ENCODE measurements at regions not wholly inside any gene's neighbourhood (a gene's known extent, or its start where the extent isn't known, plus 50 kb on each side); places are given as distances from the start of the nearest gene placed in this dataset.

DNA sequence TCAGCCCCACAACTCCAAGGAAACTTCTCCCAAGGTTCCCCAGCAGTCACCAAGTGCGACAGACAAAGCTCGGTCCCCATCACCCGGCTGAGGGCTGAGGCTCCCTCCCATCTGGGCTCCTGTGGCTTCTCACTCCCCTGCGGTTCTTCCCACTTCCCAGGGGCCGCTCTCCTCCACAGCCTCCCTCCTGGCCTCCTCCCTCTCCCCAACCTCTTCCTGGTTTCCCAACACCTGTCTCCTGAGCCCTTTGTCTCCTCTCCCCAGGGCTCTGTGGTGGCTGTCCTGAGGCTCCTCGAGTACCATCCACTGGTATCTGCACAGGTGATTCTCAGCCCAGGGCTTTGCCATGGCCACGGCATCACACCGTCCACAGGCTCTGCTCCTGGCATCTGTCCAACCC is 113.2 kb upstream of the NSMCE3 start:
- Histone ChIP-seq H3K4me3 (ENCODE audit: low read depth, low read length, poor library complexity, severe bottlenecking) (no peak overlapping the region), H3K27me3 (replicated peaks; ENCODE audit: insufficient read depth, low read depth, low read length, poor library complexity) (no peaks in the 10 kb centered on the region), H3K9me3 (ENCODE audit: low read depth, low read length, poor library complexity, severe bottlenecking) (no peaks in the 10 kb centered on the region), H3K27ac (ENCODE audit: low read depth, low read length, poor library complexity, severe bottlenecking) (no peak overlapping the region), H3K4me1 (ENCODE audit: insufficient read depth, low read length, poor library complexity, severe bottlenecking) (no peaks in the 10 kb centered on the region), H3K36me3 (ENCODE audit: insufficient read depth, low read length, poor library complexity, severe bottlenecking) (no peaks in the 10 kb centered on the region)
- DNase-seq (ENCODE audit: low spot score) = no peak
- POLR2A ChIA-PET (ENCODE audit: low non-redundant PET) = no interaction called here
- TF ChIP-seq, protein P1, sequence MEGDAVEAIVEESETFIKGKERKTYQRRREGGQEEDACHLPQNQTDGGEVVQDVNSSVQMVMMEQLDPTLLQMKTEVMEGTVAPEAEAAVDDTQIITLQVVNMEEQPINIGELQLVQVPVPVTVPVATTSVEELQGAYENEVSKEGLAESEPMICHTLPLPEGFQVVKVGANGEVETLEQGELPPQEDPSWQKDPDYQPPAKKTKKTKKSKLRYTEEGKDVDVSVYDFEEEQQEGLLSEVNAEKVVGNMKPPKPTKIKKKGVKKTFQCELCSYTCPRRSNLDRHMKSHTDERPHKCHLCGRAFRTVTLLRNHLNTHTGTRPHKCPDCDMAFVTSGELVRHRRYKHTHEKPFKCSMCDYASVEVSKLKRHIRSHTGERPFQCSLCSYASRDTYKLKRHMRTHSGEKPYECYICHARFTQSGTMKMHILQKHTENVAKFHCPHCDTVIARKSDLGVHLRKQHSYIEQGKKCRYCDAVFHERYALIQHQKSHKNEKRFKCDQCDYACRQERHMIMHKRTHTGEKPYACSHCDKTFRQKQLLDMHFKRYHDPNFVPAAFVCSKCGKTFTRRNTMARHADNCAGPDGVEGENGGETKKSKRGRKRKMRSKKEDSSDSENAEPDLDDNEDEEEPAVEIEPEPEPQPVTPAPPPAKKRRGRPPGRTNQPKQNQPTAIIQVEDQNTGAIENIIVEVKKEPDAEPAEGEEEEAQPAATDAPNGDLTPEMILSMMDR (conservative IDR thresholded peaks at IDR 0.05; ENCODE audit: low read depth, low read length) = no peak
- no peak for TF ChIP-seq EZH2 (IDR thresholded peaks at IDR 0.05; ENCODE audit: borderline replicate concordance, low read depth, low read length, poor library complexity, severe bottlenecking)
- intact Hi-C loops (cut with micrococcal nuclease; ENCODE audit: unreplicated experiment) = no loop called here
- CTCF ChIA-PET = no interaction called here
- BruUV-seq (replicated peaks) = no TSS peak

DNA sequence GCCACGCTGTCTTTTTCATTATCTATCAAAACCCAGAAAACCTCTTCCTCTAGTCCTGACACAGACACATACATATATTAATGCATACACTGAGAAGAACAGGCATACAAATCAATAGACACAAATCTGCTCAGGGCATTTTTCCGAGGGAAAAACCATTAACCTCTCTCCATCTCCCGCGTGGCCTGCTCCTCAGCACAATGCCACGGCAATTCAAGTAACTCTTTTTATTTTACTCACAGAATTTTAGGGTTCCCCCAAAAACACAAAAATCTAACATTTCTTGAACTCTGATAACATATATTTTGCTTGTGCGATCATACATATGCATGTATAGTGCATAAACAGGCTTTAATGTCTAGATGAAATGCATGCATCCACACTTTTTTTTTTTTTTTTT is 110.8 kb upstream of the NSMCE3 start:
- H3K36me3 ChIP-seq (ENCODE audit: insufficient read depth, low read length, poor library complexity, severe bottlenecking) = no peaks in the 10 kb centered on the region
- ChIA-PET CTCF (no interaction called here), POLR2A (ENCODE audit: low non-redundant PET) (no interaction called here)
- H3K27ac ChIP-seq (ENCODE audit: low read depth, low read length, poor library complexity, severe bottlenecking) = no peak overlapping the region
- H3K27me3 ChIP-seq (replicated peaks; ENCODE audit: insufficient read depth, low read depth, low read length, poor library complexity) = no peaks in the 10 kb centered on the region
- H3K9me3 ChIP-seq (ENCODE audit: low read depth, low read length, poor library complexity, severe bottlenecking) = no peaks in the 10 kb centered on the region
- TF ChIP-seq, protein P1 (conservative IDR thresholded peaks at IDR 0.05; ENCODE audit: low read depth, low read length) = no peak
- H3K4me3 ChIP-seq (ENCODE audit: low read depth, low read length, poor library complexity, severe bottlenecking) = no peak overlapping the region
- no TSS peak for BruUV-seq (replicated peaks)
- DNase-seq (ENCODE audit: low spot score) = no peak
- H3K4me1 ChIP-seq (ENCODE audit: insufficient read depth, low read length, poor library complexity, severe bottlenecking) = no peaks in the 10 kb centered on the region
- intact Hi-C loops (cut with micrococcal nuclease; ENCODE audit: unreplicated experiment) = no loop called here

DNA sequence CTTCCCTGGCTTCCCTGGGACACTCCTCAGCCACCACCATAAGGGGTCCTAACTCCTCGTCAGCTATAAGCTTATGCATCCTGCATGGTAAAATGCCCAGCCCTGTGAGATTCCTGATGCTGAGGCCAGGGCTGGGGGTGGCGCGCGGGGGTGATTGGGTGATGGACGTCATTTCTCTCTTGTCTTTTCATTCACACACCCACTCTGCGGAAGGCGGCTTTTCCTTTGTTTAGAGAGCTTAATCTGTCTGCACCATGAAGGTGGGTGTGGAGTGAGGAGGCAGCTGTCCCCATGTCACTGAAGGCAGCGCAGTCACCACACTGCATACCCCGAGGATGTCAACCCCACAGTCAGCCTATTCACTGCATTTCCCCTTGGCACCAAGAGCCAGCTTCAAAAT is 110.0 kb upstream of the NSMCE3 start:
- Histone ChIP-seq H3K4me1 (ENCODE audit: insufficient read depth, low read length, poor library complexity, severe bottlenecking) (no peaks in the 10 kb centered on the region), H3K27ac (ENCODE audit: low read depth, low read length, poor library complexity, severe bottlenecking) (no peak overlapping the region)
- POLR2A ChIA-PET (ENCODE audit: low non-redundant PET) = no interaction called here

More for the DNA sequence above, 110.0 kb upstream of the NSMCE3 start:
- CTCF ChIA-PET = no interaction called here
- no peaks in the 10 kb centered on the region for H3K27me3 ChIP-seq (replicated peaks; ENCODE audit: insufficient read depth, low read depth, low read length, poor library complexity)
- intact Hi-C loops (cut with micrococcal nuclease; ENCODE audit: unreplicated experiment) = no loop called here
- no peak for DNase-seq (ENCODE audit: low spot score)
- TF ChIP-seq, protein P1 (conservative IDR thresholded peaks at IDR 0.05; ENCODE audit: low read depth, low read length) = no peak
- TF ChIP-seq EZH2 (IDR thresholded peaks at IDR 0.05; ENCODE audit: borderline replicate concordance, low read depth, low read length, poor library complexity, severe bottlenecking) = no peak
- H3K4me3 ChIP-seq (ENCODE audit: low read depth, low read length, poor library complexity, severe bottlenecking) = no peak overlapping the region
- no peaks in the 10 kb centered on the region for H3K9me3 ChIP-seq (ENCODE audit: low read depth, low read length, poor library complexity, severe bottlenecking)
- H3K36me3 ChIP-seq (ENCODE audit: insufficient read depth, low read length, poor library complexity, severe bottlenecking) = no peaks in the 10 kb centered on the region
- BruUV-seq (replicated peaks) = no TSS peak

Data from A673 (cell line).